Suppressor macrophage (primary cell): ENCODE measurements at regions not wholly inside any gene's neighbourhood (a gene's known extent, or its start where the extent isn't known, plus 50 kb on each side); places are given as distances from the start of the nearest gene placed in this dataset.
"Not testable (repeated sequence)": the region's sequence is repeated elsewhere in the genome, so short reads cannot be mapped to it uniquely, and the experiment has no call there.

ENCODE experiments used
- DNase-seq, 4 experiments: peaks; one replicate each; pipeline ENCODE4 v3.0.0-alpha.2; 2020 to 2022

- DNase-seq: no peak
Measured at GRCh38 chr11:91625495-91625894, 599.1 kb upstream of the FAT3 start.

DNA sequence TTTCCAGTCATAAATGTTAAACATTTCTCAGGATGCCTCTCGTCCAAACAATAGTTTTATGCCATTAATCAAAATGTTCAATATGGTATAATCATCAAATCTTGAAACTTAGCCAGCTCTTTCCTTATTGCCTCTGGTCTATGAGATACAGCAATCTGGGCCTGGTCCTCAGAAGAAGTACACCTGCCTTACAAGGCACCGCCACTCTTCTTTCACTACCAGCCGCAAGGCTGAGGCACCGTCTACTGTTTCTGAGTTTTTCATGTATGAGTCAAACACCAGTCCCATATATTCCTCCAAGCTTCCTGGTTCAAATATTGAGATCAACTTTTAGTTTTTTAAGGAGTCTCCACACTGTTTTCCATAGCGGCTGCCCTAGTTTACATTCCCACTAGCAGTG is 600.6 kb upstream of the FAT3 start:
- no peak for DNase-seq

- no peak for DNase-seq
Measured at GRCh38 chr11:91608677-91609076, 615.9 kb upstream of the FAT3 start.

- DNase-seq: no peak
Measured at GRCh38 chr11:91596111-91596510, 628.5 kb upstream of the FAT3 start.

GRCh38 chr11:91591021-91591420 is 633.6 kb upstream of the FAT3 start:
- no peak for DNase-seq

DNA sequence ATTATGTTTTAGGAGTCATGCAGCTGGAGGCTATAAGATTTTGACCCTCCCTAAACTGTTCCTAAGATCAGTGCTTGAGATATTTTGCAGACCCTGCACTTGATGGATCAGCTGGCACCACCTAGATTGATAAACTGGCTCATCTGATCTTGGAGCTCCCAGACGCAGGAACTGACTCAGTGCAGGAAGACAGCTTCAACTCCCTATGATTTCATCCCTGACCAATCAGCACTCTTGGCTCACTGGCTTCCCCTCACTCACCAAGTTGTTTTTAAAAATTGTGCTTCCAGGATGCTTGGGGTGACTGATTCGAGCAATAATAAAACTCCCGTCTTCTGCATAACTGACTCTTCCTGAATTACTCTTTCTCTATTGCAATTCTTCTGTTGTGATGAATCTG is 637.5 kb upstream of the FAT3 start:
- DNase-seq: no peak

DNA sequence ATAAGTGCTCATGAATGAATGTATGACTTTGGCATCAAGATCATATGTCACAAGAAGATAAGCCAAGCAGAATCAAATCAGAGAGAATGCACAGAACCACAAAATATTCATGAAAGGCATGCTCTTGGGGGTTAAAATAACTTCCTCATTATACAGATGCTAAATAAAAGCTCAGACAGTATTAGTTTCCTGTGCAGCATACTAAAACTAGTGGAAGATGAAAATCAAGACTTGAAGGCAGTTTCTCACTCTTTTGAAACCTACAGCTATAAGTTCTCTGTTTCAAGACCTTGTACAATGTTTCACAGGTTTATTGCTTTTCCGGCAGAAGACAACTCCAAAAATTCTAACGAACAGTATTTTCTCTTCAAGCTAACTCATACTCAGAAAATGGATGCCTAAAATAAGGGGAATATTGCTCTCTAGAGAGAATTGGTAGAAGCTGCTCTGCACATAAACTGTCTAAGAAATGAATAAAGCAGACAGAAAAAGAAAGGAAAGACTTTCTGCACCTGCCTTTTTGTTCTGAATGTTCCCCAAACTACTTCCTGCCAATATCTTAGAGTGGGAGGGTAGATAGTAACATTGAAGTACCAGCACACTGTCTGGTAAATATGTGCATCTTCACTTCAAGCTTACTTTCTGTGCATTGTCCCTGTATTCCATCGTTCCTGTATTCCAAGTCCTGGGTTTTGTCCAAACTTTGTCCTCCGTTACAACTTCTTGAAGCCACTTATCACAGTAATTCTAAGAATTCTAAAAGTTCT is 639.4 kb upstream of the FAT3 start:
- DNase-seq: no peak

DNA sequence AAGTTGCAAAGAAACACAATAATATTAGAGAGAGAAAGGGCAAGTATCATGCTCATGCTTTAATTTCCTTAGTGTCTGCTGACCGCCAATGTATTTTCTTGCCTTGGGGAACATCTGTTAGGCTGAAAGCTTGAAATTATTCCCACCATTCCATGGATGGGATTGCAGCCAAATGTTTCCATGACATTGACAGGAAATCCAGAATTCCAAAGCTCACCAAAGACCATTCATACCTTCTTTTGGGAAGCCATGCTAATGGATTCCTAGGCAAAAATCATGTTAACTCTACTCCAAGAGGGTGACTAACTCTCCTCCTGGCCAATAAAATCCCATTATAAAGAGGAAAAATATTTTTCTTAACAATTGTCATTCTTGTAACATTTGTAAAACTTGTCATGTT is 661.4 kb upstream of the FAT3 start:
- DNase-seq: no peak

DNA sequence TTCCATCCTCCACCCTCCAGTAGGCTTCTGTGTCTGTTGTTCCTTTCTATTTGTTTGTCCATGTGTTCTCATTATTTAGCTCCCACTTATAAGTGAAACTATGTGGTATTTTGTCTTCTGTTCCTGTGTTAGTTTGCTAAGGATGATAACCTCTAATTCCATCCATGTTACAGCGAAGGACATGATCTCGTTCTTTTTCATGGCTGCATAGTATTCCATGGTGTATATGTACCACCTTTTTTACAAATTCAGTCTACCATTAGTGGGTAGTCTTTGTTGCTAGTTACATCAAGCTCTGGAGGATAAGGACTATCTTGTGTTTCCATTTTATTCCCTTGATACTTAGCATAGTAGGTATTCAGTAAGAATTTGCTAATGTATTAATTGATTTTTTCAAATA is 664.2 kb upstream of the FAT3 start:
- no peak for DNase-seq

- DNase-seq: no peak
Measured at GRCh38 chr11:91538065-91538464, 686.6 kb upstream of the FAT3 start.

GRCh38 chr11:91536366-91536765 is 688.3 kb upstream of the FAT3 start:
- no peak for DNase-seq

DNA sequence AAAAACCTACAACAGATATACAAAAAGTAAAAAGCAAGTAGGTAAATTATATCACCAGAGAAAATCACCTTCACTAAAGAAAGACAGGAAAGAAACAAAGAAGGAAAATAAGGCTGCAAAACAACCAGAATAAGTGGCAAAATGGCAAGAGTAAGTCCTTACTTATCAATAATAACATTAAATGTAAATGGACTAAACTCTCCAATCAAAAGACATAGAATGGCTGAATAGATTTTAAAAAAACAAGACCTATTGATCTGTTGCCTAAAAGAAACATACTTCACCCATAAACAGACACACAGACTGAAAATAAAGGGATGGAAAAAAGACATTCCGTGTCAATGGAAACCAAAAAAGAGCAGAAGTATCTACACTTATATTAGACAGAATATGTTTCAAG is 695.7 kb upstream of the FAT3 start:
- no peak for DNase-seq

GRCh38 chr11:91527380-91528030 is 697.1 kb upstream of the FAT3 start:
- DNase-seq: no peak

DNA sequence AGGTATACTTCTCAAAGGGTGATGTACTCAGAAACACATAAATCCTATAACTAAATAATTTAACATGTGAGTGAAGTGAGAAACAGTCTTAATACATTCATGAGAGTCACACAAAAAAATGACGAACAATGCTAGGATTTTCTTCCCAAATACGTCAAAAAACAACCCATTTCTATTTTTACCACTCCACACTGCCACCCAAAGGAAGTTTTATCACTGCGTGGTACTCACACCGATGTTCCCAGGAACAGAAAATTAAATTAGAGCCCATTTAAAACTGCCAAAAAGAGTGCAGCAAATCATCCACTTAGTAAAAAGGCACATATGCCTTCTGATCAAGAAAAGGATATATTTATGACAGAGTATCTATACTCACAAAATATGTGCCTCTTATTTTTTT is 710.9 kb upstream of the FAT3 start:
- DNase-seq: no peak

DNA sequence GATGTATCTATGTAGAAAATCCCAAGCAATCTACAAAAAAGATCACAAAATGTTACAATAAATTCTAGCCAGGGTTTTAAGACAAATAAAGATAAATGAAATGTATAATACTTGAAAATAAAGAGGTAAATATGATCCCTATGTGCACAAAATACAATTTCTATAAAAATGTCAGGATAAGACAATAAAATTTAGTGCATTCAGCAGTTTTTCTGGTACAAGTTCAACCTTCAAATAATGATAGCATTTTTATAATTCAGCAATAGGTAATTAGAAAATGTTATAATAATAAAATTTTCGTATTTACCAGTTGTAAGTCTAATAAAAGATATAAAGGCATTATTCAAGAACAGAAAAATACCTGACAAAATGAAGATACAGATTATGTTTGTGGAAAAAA is 726.8 kb upstream of the FAT3 start:
- DNase-seq: no peak

- no peak for DNase-seq
Measured at GRCh38 chr11:91495837-91496236, 728.8 kb upstream of the FAT3 start.

DNA sequence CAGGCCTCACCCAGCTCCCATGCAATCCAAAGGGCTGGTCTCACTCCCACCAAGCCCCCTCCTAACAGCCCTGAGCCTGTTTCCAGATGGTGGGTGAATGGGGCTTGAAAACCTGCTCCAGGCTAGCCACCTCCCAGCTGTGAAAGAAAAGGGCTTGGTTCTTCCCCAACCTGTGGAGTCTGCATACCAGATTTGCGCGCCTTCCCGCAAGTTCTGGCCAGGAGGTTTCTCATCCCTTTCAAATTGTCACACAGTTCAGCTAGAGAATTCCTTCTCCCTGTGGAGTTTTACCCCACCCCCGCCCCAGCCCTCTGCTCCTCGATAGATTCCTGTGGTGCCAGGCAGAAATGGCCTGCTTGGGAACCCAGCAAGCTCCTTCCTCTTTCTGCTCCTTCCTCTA is 734.6 kb upstream of the FAT3 start:
- DNase-seq: no peak

DNA sequence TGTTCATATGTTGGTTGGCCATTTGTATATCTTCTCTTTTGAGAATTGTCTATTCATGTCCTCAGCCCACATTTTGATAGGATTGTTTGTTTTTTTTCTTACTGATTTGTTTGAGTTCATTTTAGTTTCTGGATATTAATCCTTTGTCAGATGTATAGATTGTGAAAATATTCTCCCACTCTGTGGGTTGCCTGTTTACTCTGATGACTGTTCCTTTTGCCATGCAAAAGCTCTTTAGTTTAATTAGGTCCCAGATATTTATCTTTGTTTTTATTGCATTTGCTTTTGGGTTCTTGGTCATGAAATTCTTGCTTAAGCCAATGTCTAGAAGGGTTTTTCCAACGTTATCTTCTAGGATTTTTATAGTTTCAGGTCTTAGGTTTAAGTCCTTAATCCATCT is 740.7 kb upstream of the FAT3 start:
- DNase-seq: not testable (repeated sequence)

DNA sequence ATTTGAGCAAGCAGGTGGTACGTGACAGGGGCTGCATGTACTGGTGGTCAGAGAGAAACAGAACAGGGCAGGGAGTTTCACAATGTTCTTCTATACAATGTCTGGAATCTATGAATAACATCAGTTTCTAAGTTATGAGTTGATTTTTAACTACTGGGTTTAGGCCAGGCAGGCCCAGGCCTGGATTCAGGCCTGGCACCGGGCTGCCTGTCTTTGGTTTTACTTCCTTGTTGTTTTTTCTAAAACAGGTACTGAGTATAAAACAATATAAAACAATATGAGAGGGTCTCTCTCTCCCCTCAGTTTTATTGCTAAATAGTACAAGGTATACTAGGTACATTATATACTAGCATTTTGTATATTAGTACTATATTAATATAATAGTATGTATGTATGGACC is 742.7 kb upstream of the FAT3 start:
- DNase-seq: not testable (repeated sequence)

DNA sequence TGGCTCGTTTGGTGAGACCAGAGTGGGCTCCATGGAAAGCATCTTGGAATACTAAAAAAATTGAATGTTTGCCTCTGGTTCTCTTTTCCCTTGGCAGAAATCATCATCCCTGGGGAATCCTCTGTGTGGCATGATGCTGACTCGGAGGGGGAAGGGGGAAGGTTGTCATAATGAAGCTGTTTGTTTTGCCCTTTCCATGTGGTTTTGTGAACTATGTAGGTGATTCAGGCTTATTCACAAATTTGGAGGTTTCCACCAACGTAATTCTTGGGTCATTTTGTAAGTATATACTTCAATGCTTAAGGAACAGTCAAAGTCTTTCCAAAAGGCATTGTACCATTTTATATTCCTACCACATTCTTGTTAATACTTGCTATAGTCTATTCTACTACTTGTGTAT is 754.0 kb upstream of the FAT3 start:
- no peak for DNase-seq

- DNase-seq: no peak
Measured at GRCh38 chr11:91459840-91460239, 764.8 kb upstream of the FAT3 start.

- DNase-seq: no peak
Measured at GRCh38 chr11:91446267-91446666, 778.4 kb upstream of the FAT3 start.

GRCh38 chr11:91435694-91436395 is 788.8 kb upstream of the FAT3 start:
- DNase-seq: no peak
